Occipital lobe (tissue), 1 donor: ENCODE measurements at regions not wholly inside any gene's neighbourhood (a gene's known extent, or its start where the extent isn't known, plus 50 kb on each side); places are given as distances from the start of the nearest gene placed in this dataset.

ENCODE experiments used
- DNase-seq: peaks from one replicate; lab custom pipeline; 2025; lab: John Stamatoyannopoulos, UW

DNA sequence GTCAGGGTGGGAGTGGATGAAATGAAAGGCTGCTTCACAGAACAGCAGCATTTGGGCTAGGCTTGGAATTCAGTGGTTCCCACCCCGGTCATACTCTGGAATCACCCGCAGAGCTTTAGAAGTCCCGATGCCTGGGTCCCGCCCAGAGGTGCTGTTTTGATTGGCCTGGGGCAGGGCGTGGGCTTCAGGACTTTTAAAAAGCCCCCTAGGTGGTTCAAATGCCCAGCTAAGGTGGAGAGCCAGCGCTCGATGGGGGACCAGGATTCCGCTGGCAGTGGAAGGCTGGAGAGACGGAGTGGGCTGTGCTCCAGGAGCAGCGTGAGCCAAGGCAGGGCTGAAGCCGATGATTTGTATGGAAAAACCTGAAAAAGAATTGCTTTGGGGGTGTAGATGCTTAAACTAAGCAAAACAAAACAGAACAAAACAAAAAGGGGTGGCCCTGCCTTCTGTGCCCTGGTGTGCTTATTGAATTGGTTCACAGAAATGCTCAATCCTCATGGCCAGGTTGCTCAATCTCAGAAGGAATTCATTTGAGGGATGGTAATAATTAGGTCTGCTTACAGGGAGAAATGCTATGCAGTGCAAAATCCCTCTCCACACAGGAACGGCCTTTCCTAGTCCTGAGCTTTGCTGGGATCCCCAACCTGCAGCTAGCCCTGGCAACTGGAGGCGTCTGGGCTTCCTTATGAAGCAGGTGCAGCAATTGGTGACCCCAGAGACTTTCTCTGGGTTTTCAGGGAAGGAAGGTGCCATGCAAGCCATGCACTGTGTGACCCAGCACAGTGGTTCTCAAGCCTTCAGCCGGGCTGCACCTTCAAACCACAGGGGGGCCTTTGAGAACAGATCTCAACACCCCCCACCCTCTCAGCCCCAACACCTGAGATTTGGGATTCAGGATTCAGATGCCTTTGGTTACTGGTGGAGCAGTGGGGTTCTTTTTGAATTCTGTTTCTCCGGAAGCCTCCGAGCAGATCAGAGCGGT lies 174.0 kb upstream of the ZNF618 start:
- DNase-seq: no peak

DNA sequence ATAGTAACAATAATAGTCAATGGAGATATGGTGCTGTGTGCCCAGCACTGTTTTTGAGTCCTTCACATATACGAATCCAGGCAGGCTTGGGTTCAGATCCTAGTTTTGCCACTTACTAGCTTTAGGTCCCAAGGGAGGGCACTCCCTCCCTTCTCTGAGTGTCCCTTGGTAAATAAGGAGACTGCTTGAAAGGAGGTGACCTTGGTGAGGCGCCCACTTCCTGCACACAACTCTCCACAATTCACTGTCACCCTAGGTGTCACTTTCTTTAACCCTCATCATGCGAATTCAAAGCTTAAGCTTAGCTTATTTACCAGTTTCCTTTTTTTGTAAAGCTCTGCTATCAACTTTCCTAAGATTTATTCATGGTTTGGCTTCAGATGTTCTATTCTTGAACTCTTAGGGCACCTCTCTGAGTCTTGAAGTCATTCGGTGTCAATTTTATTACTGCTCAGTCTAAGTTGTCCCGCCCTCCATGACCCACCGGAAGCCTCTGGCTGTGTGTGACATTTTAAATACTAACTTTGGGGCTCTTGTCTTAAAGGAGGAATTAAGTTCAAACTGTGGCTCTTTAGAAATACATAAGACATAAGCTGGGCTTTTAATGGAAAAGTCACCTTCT lies 170.7 kb upstream of the ZNF618 start:
- no peak for DNase-seq

DNA sequence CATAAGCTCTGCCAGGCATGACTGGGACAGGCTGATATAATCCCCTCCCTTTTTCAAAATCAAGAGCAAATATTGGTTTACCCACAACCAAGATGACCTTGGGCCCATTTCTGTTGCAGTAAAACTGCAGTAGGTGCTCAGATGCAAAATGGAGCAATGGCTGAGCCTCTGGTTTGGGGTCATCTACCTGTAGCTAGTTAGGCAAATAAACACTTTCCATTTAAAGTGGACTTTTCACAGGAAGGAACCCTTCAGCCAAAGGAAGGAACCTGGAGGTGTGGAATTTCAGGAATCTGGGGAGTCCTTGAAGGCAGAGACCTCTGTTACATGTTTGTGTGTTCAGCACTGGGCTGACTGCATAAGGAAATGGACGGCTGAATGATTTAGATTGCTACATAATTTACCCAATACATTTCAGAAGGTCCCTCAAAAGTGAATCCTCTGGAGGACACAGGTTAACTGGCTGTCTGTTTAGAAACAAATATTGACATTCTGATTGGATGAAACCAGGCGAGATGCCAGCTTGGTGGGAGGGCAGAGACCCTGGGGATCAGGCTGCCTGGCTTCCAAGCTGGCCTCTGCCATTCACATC lies 170.1 kb upstream of the ZNF618 start:
- DNase-seq: no peak

DNA sequence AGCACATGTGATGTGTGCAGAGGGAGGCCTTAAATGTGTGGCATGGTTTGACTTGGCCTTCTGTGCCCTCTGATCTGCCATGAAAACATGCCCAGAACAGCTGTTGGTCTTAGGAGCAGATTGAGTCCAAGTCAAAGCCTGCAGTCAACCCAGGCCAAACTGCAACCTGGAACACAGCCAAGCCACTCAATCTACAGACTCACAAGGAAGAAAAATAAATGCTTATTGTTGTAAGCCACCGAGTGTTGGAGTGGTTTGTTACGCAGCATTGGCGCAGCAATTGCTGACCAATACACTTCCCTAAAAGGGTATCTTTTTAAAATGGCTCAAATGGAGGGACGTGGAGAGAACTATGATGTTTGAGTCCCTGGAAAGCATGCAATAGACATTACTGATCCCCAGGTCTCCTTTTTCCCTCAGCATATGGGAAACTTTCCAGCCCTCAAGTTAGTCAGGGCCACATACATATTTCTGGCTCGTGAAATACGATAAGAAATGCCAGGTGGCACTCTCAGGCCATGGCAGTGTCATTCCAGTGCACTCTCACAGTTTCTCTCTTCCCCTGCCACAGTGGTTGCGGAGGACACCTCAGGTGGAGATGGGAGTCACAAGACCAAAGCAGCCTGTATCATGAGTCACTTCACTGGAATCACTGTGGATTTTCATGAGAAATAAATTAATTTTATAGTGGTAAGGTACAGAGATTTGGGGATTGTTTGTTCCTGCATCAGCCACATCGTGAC lies 168.0 kb upstream of the ZNF618 start:
- no peak for DNase-seq

DNA sequence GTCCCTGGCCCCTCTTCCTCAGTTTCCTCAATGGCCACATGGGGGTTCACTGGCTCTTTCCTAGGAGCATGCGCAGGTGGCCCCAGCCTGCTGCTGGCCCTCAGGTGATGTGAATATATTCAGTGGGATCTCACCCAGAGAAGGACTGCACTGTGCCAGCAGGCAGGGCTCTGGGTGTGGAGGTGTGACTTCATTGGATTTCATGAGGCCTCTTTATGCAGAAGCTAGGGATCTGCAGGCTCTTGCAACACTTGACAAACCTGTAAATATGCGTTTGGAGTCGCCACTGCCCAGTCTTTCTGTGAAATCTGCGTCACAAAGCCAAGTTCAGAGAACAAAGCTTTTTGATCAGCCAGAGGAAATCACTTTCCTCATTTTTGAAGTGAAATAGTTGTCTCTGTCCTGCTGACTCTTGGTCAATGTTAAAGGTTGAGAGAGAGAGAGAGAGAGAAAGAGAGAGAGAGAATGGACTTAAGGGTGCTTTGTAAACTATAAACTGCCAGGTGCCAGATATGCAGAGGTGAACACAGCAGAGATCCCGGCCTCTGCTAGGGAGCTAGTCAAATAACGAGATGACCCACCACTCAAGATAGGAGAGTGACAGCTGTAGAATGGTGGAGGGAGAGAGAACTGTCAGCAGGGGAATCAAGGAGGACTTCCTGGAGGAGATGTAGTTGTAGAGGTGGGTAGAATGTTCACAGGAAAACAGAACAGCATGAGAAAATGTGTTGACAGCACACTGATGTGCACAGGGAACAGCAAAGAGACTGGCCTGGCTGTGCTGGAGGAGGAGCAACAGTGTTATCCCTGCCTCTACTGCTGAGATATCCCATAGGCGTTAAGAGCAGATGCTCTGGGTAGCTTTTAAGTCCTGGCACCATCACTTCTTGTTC lies 167.0 kb upstream of the ZNF618 start:
- no peak for DNase-seq

DNA sequence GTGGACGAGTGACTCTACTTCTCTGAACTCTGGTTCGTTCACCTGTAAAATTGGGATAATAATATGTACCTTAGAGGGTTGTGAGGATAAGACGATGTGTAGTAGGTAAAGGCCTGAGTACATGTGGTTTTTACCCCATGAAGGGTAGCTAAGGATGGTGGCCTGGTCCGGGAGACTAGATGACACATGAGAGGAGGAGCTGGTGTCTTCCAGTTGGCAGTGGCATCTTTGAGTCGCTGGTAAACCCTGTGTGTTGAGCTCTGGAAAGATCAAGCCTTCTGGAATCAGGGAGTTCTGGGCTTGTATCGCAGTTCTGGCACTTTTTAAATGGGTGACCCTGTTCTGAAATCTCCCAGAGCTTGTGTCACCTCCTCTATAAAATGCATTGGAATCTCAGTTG lies 166.4 kb upstream of the ZNF618 start:
- DNase-seq: no peak

DNA sequence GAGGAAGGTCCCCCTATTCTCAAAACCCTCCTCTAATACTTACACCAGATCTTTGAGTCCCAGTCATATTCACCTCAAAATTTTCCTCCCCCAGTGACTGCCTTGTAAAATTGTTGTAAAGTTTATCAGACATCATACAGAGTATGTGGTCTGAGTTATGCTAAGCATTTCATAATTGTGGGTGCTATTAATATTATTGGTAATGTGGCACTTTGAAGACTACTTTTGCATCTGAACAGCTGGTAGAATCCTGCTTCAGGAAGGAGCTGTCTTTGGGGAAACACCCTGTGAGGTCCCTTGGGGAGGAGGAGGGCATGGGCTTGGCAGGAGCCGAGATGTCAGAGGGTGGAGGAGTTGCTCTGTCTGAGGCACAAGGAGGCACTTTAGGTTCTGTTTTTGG lies 164.9 kb upstream of the ZNF618 start:
- no peak for DNase-seq

DNA sequence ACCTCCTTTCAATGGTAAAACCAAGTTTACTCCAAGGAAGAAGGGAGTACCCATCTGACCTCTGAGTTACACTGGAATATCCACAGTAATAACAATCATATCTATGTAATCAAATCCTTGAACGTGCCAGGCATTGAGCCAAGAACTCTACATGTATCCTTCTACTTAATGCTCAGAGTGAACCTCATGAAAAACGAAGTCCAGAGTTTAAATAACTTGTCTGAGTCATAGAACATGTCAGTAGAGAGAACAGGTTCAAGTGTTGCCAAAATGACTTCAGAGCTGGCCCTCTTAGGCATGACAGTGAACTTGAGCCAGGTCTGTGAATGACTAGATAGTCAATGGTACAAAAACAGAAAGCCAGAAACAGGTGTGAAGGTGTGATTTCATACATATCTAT lies 164.1 kb upstream of the ZNF618 start:
- DNase-seq: no peak

DNA sequence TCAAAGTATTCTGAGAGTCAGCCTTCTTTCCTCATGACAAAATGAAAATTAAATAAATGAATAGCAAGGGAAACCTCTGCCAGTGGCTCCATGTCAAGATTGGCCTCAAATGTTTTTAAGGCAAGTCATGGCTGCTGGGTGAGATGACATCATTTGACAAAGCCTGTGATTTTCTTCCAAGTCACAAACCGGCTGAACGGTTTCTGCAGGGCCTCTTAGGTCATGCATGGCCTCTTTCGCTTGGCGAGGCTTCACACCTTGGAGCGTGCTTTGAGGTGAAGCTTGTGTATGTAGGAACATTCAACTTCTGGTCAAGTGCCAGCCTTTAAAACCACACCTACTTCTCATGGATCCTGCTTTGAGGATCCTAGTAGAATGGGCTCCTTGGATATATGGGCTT lies 161.0 kb upstream of the ZNF618 start:
- no peak for DNase-seq

DNA sequence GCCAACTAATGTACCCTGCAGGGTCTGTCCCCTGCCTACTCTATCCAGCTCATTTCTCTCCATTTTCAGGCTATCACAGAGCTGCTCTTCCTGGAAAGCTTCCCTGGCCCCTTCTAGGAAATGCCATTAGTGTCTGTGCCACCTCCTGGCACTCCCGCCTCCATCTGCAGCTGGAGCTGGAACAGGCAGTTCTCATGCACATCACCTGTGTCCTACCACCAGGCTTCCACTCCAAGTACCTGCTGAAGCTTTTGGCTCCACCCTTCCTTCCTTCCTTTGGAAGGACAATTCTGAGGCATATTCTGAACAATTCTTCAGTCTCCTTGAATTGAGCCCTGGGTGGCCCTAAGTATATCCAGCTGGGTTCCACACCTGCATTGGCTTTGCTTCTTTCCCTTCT lies 156.2 kb upstream of the ZNF618 start:
- DNase-seq: no peak

DNA sequence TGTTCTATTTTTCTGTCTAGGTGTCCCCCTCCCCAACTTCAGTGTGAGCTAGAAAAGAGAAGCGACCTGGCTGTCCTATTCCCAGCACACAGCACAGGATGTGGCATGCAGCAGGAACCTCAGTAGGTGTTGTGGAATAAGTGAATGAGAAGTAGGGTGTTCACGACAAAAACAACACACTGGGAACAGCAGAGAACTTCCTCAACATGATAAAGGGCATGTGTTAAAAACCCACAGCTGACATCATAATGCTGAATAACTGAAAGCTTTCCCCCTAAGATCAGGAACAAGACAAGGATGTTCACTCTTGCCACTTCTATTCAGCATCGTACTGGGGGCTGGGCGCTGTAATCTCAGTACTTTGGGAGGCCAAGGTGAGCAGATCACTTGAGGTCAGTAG lies 155.6 kb upstream of the ZNF618 start:
- DNase-seq: no peak

DNA sequence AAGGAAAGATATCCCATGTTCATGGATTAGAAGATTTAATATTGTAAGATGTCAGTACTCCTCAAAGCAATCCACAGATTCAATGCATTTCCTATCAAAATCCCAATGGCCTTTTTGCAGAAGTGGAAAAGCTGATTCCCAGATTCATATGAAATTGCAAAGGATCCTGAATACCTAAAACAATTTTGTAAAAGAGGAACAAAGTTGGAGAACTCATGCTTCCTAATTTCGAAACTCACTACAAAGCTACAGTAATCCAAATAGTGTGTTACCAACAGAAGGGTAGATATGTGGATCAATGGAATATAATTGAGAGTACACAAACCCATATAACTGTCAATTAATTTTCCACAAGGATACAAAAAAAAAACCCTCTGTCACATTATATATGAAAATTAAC lies 154.3 kb upstream of the ZNF618 start:
- no peak for DNase-seq

DNA sequence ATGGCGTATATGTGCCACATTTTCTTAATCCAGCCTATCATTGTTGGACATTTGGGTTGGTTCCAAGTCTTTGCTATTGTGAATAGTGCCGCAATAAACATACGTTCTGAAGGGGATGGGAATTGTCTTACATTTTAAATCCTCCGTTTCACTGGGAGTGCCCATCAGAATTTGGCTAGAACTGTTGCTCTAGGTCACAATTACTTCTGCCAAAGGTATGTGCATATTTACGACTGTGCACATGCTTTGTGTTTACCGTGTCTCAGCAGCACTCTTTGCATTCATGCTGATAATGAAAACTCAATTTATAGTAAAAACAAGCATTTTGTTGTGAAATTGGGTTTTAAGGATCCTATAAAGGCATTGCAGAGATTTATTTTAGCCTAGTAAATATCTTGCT lies 151.9 kb upstream of the ZNF618 start:
- no peak for DNase-seq

DNA sequence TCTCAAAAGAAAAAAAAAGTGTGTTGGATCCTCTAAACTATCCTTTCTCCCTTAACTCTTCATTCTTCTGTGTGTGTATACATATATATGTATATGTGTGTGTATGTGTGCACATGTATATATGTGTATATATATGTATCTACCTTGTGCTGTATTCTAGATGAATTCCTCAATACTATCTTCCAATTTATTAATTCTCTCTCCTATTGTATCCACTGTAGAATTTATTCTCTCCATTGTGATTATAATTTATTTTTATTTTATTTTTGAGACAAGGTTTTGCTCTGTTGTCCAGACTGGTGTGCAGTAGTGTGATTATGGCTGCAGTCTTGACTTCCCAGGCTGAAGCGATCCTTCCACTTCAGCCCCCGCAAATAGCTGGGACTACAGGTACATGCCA lies 147.1 kb upstream of the ZNF618 start:
- DNase-seq: no peak

DNA sequence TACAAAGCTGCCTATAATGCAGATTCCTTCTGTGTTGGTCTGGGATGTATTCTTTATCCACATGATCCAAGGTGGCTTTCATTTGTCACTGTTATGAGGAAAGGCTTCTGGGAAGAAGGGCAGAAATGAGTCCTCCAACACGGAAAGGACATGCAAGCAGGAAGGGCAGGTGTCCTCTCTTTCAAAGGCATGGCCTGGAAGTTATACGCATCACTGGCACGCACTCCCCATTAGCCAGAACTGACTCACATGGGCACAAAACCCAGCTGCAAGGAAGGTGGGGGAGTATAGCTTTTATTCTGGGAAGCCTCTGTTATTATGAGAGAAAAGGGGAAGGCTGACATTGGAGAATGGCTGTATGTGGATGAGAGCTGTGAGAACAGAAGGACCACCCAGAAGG lies 141.3 kb upstream of the ZNF618 start:
- DNase-seq: no peak

DNA sequence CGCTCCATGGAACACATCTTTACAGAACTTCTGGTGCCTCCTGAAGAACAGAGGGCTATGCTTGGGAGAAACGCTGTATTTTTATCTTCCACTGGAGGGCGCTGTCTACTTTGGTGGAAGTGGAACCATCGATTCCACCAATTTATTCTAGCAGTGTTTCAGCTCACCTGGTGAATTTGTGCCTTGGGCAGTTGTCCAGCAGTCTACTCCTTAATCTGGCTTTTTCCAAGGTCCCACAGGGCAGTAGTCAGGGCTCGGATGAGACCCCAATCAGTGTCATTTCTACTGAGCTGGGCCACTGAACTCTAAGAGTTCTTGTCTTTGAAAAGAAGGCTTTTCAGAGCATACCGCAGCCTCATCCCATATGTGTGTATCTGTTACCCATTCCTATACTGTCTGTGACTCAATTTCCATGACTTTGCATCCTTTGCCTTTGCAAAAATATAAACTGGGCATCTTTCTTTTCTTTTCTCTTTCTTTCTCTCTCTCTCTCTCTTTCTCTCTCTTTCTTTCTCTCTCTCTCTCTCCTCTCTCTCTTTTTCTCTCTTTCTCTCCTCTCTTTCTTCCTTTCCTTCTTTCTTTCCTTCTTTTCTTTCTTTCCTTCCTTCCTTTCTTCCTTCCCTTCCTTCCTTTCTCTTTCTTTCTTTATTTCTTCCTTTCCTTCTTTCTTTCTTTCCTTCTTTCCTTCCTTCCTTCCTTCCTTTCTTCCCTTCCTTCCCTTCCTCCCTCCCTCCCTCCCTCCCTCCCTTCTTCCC lies 138.4 kb upstream of the ZNF618 start:
- DNase-seq: no peak

DNA sequence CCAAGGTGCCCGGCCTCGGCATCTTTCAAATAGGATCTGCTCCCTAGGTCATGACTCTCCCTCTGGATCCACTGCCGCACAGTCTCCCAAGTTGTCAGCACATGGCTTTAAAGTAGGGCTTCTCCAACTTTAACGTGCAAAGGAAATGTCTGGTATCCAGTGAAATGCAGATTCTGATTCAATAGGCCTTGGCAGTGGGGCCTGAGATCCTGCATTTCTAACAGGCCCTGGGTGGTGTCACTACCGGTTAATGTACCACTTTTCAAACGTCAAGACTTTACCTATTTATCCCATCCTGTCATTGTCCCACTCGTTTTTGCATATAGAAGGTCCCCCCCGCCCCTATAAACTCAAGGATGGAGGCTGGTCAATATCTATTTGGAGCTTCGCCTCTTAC lies 137.6 kb upstream of the ZNF618 start:
- no peak for DNase-seq

DNA sequence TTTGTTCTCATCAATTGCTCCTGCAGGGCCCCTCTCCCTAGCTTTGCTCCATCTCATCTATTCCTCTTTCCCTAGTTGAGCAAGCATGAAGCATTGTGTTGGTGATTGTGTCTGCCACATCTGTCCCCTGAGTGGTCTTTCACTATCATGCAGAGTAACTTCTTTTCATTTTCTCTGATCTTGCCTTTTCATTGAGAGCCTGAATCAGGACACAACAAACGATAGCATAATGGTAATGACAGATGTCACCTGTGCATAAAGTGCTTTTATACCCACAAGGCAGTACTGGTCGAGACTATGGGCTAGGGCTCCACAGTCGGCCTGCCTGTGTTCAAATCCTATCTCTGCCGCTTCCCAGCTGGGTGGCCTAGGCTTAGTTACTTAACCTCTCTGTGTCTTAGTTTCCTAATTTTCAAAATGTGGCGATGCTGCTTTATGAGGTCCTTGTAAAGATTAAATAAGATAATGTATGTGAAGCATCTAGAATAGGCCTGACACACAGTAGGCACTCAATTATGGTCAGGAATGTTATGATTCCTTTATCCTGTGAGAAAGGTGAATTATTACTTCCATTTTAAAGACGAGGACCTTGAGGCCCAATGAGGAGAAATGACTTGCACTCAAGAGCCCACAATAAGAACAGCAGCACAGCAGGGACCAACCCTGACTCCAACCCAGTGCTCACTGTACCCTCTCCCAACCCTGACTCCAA lies 137.1 kb upstream of the ZNF618 start:
- DNase-seq: no peak
